Ishikawa (cell line): ENCODE measurements at regions not wholly inside any gene's neighbourhood (a gene's known extent, or its start where the extent isn't known, plus 50 kb on each side); places are given as distances from the start of the nearest gene placed in this dataset.

Experiments used
- EGR1 ChIP-seq: IDR thresholded peaks from 2 replicates; pipeline ENCODE4 v1.6.1; 2012
- EP300 ChIP-seq: IDR thresholded peaks from 2 replicates; pipeline ENCODE4 v1.6.1; 2012; ENCODE audit warnings: borderline replicate concordance
- RAD21 ChIP-seq: IDR thresholded peaks from 2 replicates; pipeline ENCODE4 v1.6.1; 2012; ENCODE audit warnings: low read depth
- TAF1 ChIP-seq: IDR thresholded peaks from 2 replicates; pipeline ENCODE4 v1.6.1; 2012; ENCODE audit warnings: low read depth, mild to moderate bottlenecking

GRCh38 chr10:1809139-1809741 lies 71.9 kb upstream of the ADARB2 start:
- TF ChIP-seq EGR1: no peak
- no peak for TF ChIP-seq EP300
- TF ChIP-seq RAD21: no peak
- no peak for TF ChIP-seq TAF1
